ENCODE measurements at regions not wholly inside any gene's neighbourhood (a gene's known extent, or its start where the extent isn't known, plus 50 kb on each side); places are given as distances from the start of the nearest gene placed in this dataset.
"Not testable (repeated sequence)": the region's sequence is repeated elsewhere in the genome, so short reads cannot be mapped to it uniquely, and the experiment has no call there.

DNA sequence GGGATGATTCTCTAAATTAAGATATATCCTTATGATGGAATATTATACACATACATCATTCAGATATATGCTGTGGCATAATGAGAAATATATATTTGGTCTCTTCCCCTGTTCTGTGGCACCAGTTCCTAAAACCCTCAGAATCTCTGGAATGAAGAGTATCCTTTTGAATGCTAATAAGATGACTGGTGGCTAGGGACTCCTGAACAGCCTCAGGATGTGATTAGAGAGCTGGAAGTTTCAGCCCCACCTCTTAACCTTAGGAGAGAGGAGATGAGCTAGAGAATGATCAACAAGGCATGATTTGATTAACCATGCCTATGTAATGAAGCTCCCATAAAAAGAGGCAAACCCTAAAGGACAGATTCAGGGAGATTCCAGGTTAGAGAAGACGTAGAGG lies 632.0 kb downstream of the IQCM start:
- Histone ChIP-seq H3K4me3 (replicated peaks; ENCODE audit: low read depth, low read length) (no peak overlapping the region), H3K27me3 (replicated peaks; ENCODE audit: control insufficient read depth, insufficient read depth, low read length) (no peaks in the 10 kb centered on the region), H3K36me3 (ENCODE audit: control insufficient read depth, insufficient read depth, low read length) (no peaks in the 10 kb centered on the region)
- TF ChIP-seq, protein P1, sequence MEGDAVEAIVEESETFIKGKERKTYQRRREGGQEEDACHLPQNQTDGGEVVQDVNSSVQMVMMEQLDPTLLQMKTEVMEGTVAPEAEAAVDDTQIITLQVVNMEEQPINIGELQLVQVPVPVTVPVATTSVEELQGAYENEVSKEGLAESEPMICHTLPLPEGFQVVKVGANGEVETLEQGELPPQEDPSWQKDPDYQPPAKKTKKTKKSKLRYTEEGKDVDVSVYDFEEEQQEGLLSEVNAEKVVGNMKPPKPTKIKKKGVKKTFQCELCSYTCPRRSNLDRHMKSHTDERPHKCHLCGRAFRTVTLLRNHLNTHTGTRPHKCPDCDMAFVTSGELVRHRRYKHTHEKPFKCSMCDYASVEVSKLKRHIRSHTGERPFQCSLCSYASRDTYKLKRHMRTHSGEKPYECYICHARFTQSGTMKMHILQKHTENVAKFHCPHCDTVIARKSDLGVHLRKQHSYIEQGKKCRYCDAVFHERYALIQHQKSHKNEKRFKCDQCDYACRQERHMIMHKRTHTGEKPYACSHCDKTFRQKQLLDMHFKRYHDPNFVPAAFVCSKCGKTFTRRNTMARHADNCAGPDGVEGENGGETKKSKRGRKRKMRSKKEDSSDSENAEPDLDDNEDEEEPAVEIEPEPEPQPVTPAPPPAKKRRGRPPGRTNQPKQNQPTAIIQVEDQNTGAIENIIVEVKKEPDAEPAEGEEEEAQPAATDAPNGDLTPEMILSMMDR (IDR thresholded peaks at IDR 0.05; ENCODE audit: insufficient read depth, low read length, poor library complexity, severe bottlenecking) = no peak
- no peak for DNase-seq (ENCODE audit: extremely low read depth, insufficient read length)

DNA sequence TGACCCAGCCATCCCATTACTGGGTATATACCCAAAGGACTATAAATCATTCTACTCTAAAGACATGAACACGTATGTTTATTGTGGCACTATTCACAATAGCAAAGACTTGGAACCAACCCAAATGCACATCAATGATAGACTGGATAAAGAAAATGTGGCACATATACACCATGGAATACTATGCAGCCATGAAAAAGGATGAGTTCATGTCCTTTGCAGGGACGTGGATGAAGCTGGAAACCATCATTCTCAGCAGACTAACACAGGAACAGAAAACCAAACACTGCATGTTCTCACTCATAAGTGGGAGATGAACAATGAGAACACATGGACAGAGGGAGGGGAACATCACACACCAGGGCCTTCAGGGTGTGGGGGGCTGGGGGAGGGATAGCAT lies 634.2 kb downstream of the IQCM start:
- not testable (repeated sequence) for H3K36me3 ChIP-seq (ENCODE audit: control insufficient read depth, insufficient read depth, low read length); DNase-seq (ENCODE audit: extremely low read depth, insufficient read length); H3K4me3 ChIP-seq (replicated peaks; ENCODE audit: low read depth, low read length); H3K27me3 ChIP-seq (replicated peaks; ENCODE audit: control insufficient read depth, insufficient read depth, low read length)

DNA sequence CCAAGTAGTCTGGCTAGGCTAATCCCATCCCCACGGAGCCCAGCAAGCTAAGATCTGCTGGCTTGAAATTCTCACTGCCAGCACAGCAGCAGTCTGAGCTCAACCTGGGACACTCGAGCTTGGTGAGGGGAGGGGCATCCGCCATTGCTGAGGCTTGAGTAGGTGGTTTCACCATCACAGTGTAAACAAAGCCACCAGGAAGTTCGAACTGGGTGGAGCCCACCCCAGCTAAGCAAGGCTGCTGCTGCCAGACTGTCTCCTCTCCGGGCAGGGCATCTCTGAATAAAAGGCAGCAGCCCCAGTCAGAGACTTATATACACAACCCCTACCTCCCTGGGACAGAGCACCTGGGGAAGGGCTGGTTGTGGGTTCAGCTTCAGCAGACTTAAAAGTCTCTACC lies 639.6 kb downstream of the IQCM start:
- no peak for DNase-seq (ENCODE audit: extremely low read depth, insufficient read length)
- H3K27me3 ChIP-seq (replicated peaks; ENCODE audit: control insufficient read depth, insufficient read depth, low read length) = no peaks in the 10 kb centered on the region
- H3K4me3 ChIP-seq (replicated peaks; ENCODE audit: low read depth, low read length) = no peak overlapping the region
- no peaks in the 10 kb centered on the region for H3K36me3 ChIP-seq (ENCODE audit: control insufficient read depth, insufficient read depth, low read length)
- TF ChIP-seq, protein P1 (IDR thresholded peaks at IDR 0.05; ENCODE audit: insufficient read depth, low read length, poor library complexity, severe bottlenecking) = no peak

DNA sequence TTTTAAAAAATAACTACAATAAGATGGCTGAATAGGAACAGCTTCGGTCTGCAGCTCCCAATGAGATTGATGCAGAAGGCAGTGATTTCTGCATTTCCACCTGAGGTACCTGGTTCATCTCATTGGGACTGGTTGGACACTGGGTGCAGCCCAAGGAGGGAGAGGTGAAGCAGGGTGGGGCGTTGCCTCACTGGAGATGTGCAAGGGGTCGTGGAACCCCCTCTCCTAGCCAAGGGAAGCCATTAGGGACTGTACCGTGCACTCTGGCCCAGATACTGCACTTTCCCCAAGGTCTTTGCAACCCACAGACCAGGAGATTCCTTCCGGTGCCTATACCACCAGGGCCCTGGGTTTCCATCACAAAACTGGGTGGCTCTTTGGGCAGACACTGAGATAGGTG lies 640.1 kb downstream of the IQCM start:
- H3K27me3 ChIP-seq (replicated peaks; ENCODE audit: control insufficient read depth, insufficient read depth, low read length) = no peaks in the 10 kb centered on the region
- TF ChIP-seq, protein P1 (IDR thresholded peaks at IDR 0.05; ENCODE audit: insufficient read depth, low read length, poor library complexity, severe bottlenecking) = no peak
- no peak for DNase-seq (ENCODE audit: extremely low read depth, insufficient read length)
- H3K36me3 ChIP-seq (ENCODE audit: control insufficient read depth, insufficient read depth, low read length) = no peaks in the 10 kb centered on the region
- H3K4me3 ChIP-seq (replicated peaks; ENCODE audit: low read depth, low read length) = no peak overlapping the region

DNA sequence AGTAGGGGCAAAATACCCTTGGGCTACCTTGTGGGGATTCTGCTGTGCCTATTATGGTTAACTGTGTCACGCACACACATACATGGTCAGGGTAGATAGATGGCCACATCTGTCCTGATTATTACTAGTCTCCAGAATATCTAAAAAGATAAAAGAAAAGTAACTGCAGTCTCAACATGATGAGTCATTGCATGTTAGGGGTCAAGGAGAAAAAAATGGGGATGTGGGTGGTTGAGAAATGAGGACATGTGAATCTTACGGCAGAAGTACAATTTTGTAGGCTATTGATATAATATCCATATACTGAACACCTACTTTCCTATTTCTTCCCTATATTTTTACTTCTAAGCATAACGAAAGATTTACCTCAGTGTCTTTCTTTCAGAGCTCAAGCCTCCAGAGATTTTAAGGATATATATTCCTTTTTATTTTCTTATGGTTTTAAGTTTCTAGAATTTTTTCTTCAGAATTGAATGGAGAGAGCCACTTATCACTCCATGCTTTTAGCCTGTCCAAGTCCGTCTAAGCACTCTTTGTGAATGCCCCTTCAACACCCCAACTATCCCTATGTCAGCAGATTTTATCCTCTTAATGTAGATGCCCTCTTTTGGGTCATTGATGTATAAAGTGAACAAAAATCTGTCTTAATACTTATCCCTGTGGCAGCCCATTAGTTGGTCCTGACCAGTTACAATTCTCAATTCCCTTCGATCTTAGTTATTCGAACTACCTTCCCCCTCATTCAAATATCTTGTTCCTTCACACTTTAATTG lies 642.2 kb downstream of the IQCM start:
- no peak overlapping the region for H3K4me3 ChIP-seq (replicated peaks; ENCODE audit: low read depth, low read length)
- H3K27me3 ChIP-seq (replicated peaks; ENCODE audit: control insufficient read depth, insufficient read depth, low read length) = no peaks in the 10 kb centered on the region
- DNase-seq (ENCODE audit: extremely low read depth, insufficient read length) = no peak
- TF ChIP-seq, protein P1 (IDR thresholded peaks at IDR 0.05; ENCODE audit: insufficient read depth, low read length, poor library complexity, severe bottlenecking) = no peak
- H3K36me3 ChIP-seq (ENCODE audit: control insufficient read depth, insufficient read depth, low read length) = no peaks in the 10 kb centered on the region

DNA sequence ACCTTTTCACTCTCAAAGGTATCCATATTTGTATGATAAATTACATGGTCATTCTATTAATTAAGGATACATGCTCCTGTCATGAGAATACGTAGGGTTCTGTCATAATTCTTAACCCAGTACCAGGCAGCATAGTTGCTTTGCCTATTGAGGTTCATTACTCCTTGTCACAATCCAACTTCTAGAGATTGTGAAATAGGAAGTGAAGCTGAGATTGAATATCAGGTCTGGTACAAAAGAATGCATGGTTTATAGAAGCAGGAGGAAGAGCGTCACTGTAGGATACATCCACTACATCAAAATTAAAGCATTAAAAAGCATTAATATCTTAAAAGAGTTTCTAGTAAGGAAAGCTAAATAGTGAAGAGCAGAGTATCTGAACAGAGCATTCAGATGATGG lies 647.0 kb downstream of the IQCM start:
- no peak for DNase-seq (ENCODE audit: extremely low read depth, insufficient read length)
- no peaks in the 10 kb centered on the region for H3K36me3 ChIP-seq (ENCODE audit: control insufficient read depth, insufficient read depth, low read length)
- no peaks in the 10 kb centered on the region for H3K27me3 ChIP-seq (replicated peaks; ENCODE audit: control insufficient read depth, insufficient read depth, low read length)
- H3K4me3 ChIP-seq (replicated peaks; ENCODE audit: low read depth, low read length) = no peak overlapping the region
- TF ChIP-seq, protein P1 (IDR thresholded peaks at IDR 0.05; ENCODE audit: insufficient read depth, low read length, poor library complexity, severe bottlenecking) = no peak
